ENCODE measurements at regions not wholly inside any gene's neighbourhood (a gene's known extent, or its start where the extent isn't known, plus 50 kb on each side); places are given as distances from the start of the nearest gene placed in this dataset.

DNA sequence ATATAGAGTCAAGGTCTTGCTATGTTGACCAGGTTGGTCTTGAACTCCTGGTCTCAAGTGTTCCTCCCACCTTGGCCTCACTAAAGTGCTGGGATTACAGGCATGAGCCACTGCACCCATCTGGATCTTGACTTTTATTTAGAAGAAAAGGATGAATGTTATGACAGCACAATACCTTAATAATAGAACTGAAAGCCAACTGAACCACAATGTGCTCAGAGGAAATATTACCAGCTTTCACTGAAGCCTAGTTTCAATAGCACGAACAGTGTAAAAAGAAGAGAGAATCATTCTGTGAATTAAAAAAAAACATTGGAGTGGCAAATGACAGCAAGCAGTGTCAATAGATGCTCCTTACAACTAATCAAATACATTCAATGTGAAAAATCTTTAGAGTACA is 239.2 kb upstream of the RMST start:
- H3K4me1 ChIP-seq (ENCODE audit: insufficient read depth, low read length), result no peaks in the 10 kb centered on the region
- WGBS, result 86% methylated on average over 1 of the region's 1 CpG
- no peak overlapping the region for H3K4me3 ChIP-seq (ENCODE audit: low read length)
- H3K9ac ChIP-seq (ENCODE audit: low read depth, low read length), result no peak overlapping the region
- no peaks in the 10 kb centered on the region for H3K27me3 ChIP-seq (ENCODE audit: insufficient read depth, low read length)
- no peaks in the 10 kb centered on the region for H3K36me3 ChIP-seq (ENCODE audit: insufficient read depth, low read length)
- H3K9me3 ChIP-seq (ENCODE audit: insufficient read depth, low read depth, low read length), result no peaks in the 10 kb centered on the region
- no peak overlapping the region for H3K27ac ChIP-seq (ENCODE audit: low read depth, low read length)

DNA sequence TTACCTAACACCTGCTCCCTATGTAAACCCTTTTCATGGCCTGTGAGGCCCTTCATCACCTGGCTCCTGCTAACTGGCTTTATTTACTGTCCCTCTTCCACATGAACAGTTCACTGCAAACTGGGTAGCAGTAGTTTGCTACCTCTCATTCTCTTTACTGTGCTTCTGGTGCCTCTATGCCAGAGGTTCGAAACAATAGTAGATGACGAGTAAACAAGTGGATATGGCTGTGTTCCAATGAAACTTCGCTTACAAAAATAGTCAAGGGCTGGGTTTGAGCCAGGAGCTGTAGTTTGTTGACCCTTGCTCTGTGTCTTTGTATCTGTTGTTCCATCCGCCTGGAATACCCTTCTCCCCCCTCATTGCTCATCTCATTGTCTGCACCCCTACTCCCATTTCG is 233.6 kb upstream of the RMST start:
- no peak overlapping the region for H3K9ac ChIP-seq (ENCODE audit: low read depth, low read length)
- 95% methylated on average over 5 of the region's 5 CpGs for WGBS
- H3K9me3 ChIP-seq (ENCODE audit: insufficient read depth, low read depth, low read length), result peaks cover 1% of the 10 kb centered on the region; the same call in 1 of the 2 replicates
- no peak overlapping the region for H3K27ac ChIP-seq (ENCODE audit: low read depth, low read length)
- no peaks in the 10 kb centered on the region for H3K4me1 ChIP-seq (ENCODE audit: insufficient read depth, low read length)
- no peaks in the 10 kb centered on the region for H3K36me3 ChIP-seq (ENCODE audit: insufficient read depth, low read length)
- no peak overlapping the region for H3K4me3 ChIP-seq (ENCODE audit: low read length)
- H3K27me3 ChIP-seq (ENCODE audit: insufficient read depth, low read length), result no peaks in the 10 kb centered on the region

- Histone ChIP-seq H3K9ac (ENCODE audit: low read depth, low read length) (no peak overlapping the region), H3K4me3 (ENCODE audit: low read length) (no peak overlapping the region), H3K27me3 (ENCODE audit: insufficient read depth, low read length) (no peaks in the 10 kb centered on the region), H3K4me1 (ENCODE audit: insufficient read depth, low read length) (peaks cover 12% of the 10 kb centered on the region), H3K9me3 (ENCODE audit: insufficient read depth, low read depth, low read length) (peaks cover 9% of the 10 kb centered on the region; the same call in 1 of the 2 replicates), H3K36me3 (ENCODE audit: insufficient read depth, low read length) (no peaks in the 10 kb centered on the region), H3K27ac (ENCODE audit: low read depth, low read length) (peak overlapping the region; percentile 39; the same call in 1 of the 2 replicates)
- 75% methylated on average over 10 of the region's 10 CpGs for WGBS
Observed at GRCh38 chr12:97235102-97235501, 227.5 kb upstream of the RMST start.

DNA sequence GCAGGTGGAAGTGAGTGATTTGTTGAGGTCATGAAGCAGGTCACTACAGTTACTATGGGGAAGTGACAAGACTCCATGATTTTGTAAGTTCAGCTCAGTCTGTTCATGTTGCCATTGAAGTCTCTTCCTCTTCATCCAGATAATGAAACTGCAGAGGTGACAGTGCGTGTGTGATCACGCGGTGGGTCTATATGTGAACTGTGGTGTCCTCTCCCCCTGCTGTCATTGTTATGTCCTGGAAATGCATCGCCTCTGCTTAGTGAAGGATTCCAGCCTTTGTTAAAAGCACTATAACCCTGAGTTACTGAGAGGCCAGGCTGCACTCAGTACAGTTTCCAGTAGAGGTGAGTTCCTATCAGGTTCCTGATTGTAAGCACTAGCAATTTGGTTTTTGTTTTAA is 216.2 kb upstream of the RMST start:
- peaks cover 15% of the 10 kb centered on the region for H3K4me1 ChIP-seq (ENCODE audit: insufficient read depth, low read length)
- no peaks in the 10 kb centered on the region for H3K36me3 ChIP-seq (ENCODE audit: insufficient read depth, low read length)
- no peak overlapping the region for H3K4me3 ChIP-seq (ENCODE audit: low read length)
- H3K9me3 ChIP-seq (ENCODE audit: insufficient read depth, low read depth, low read length), result no peaks in the 10 kb centered on the region
- 89% methylated on average over 4 of the region's 4 CpGs for WGBS
- no peak overlapping the region for H3K9ac ChIP-seq (ENCODE audit: low read depth, low read length)
- H3K27ac ChIP-seq (ENCODE audit: low read depth, low read length), result no peak overlapping the region
- no peaks in the 10 kb centered on the region for H3K27me3 ChIP-seq (ENCODE audit: insufficient read depth, low read length)

DNA sequence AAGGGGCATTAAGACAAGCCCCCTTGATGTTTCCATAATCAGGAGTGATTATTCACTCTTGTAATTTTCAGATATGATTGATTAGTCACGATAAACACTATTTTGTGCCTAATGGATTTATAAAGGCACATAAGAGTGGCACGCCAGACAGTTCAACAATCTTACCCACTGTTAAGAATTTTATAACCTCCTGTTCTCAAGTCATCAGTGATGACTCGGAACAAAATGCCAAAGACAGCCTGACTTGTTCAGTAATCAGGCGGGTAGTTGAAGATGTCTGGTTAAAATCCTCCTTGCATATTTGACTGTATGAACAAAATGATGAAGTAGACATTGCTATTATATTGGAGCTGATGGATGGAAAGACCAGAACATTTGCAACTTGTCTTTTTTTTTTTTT is 212.1 kb upstream of the RMST start:
- Histone ChIP-seq H3K4me3 (ENCODE audit: low read length) (no peak overlapping the region), H3K9me3 (ENCODE audit: insufficient read depth, low read depth, low read length) (no peaks in the 10 kb centered on the region), H3K27me3 (ENCODE audit: insufficient read depth, low read length) (no peaks in the 10 kb centered on the region), H3K9ac (ENCODE audit: low read depth, low read length) (no peak overlapping the region), H3K4me1 (ENCODE audit: insufficient read depth, low read length) (peaks cover 42% of the 10 kb centered on the region), H3K36me3 (ENCODE audit: insufficient read depth, low read length) (no peaks in the 10 kb centered on the region), H3K27ac (ENCODE audit: low read depth, low read length) (no peak overlapping the region)
- 89% methylated on average over 4 of the region's 4 CpGs for WGBS

DNA sequence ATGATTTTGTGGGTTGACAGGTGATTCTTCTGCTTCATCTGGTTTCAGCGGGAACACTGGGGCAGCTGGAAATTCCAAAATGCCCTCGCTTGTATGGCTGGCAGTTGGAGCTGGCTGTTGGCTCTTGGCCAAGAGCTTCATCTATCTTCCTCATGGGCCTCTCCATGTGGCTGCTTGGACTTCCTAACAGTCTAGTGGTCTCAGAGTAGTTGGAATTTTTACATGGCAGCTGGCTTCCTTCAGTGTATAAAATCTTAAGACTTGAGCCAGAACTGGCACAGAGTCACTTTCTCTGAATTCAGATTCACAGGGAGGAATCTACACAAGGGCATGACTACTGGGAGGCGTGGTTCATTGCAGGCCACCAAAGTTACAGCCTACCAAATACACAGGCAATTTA is 204.9 kb upstream of the RMST start:
- 94% methylated on average over 3 of the region's 3 CpGs for WGBS
- no peaks in the 10 kb centered on the region for H3K27me3 ChIP-seq (ENCODE audit: insufficient read depth, low read length)
- H3K4me3 ChIP-seq (ENCODE audit: low read length), result no peak overlapping the region
- H3K27ac ChIP-seq (ENCODE audit: low read depth, low read length), result no peak overlapping the region
- H3K9ac ChIP-seq (ENCODE audit: low read depth, low read length), result no peak overlapping the region
- no peaks in the 10 kb centered on the region for H3K36me3 ChIP-seq (ENCODE audit: insufficient read depth, low read length)
- H3K4me1 ChIP-seq (ENCODE audit: insufficient read depth, low read length), result peaks cover 24% of the 10 kb centered on the region
- no peaks in the 10 kb centered on the region for H3K9me3 ChIP-seq (ENCODE audit: insufficient read depth, low read depth, low read length)

DNA sequence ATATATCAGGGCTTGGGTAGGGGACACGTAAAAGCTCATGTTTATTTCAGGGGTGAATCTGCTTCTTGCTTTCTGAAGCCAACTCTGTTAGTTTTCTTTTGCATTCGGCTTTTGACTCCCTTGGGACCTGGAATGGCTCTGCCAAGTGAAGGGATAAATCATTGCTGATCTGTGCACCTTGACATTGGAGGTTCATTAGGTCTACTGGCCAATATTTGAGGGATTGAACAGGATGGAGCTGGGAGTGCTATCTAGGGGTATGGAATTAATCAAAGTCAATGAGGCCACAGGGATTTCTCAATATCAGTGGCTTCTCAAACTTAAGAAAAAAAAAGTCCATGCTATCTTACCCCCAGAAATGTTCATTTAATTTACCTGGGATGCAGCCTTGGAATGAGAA is 203.5 kb upstream of the RMST start:
- Histone ChIP-seq H3K4me1 (ENCODE audit: insufficient read depth, low read length) (peaks cover 15% of the 10 kb centered on the region), H3K9ac (ENCODE audit: low read depth, low read length) (no peak overlapping the region), H3K27ac (ENCODE audit: low read depth, low read length) (no peak overlapping the region), H3K9me3 (ENCODE audit: insufficient read depth, low read depth, low read length) (0 out of 2 replicates have a peak, but pooled peaks cover 4% of the 10 kb centered on the region), H3K4me3 (ENCODE audit: low read length) (no peak overlapping the region), H3K36me3 (ENCODE audit: insufficient read depth, low read length) (no peaks in the 10 kb centered on the region), H3K27me3 (ENCODE audit: insufficient read depth, low read length) (no peaks in the 10 kb centered on the region)
- 97% methylated on average over 2 of the region's 2 CpGs for WGBS

DNA sequence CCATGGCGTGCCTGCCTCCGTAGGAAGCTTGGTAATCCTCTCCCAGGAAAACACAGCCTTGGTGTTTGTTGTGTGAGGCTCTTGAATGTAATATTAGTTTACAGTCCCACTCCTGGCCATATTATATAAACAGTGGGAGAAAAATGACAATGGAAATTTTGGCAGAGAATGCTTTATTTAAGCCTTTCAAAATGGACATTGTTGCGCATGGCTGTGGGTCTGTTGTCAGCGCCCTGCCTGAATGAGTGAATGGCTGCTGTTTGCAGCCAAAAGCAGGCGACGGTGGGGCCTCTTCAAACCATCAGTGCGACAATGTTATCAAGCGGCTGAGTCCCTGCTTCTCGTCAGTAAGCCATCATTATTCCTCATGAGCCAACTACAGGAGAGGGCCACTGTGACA is 201.8 kb upstream of the RMST start:
- 93% methylated on average over 9 of the region's 9 CpGs for WGBS
- Histone ChIP-seq H3K36me3 (ENCODE audit: insufficient read depth, low read length) (no peaks in the 10 kb centered on the region), H3K4me1 (ENCODE audit: insufficient read depth, low read length) (0 out of 2 replicates have a peak, but pooled peaks cover 1% of the 10 kb centered on the region), H3K27me3 (ENCODE audit: insufficient read depth, low read length) (no peaks in the 10 kb centered on the region), H3K4me3 (ENCODE audit: low read length) (no peak overlapping the region), H3K9ac (ENCODE audit: low read depth, low read length) (no peak overlapping the region), H3K27ac (ENCODE audit: low read depth, low read length) (no peak overlapping the region), H3K9me3 (ENCODE audit: insufficient read depth, low read depth, low read length) (0 out of 2 replicates have a peak, but pooled peaks cover 4% of the 10 kb centered on the region)

DNA sequence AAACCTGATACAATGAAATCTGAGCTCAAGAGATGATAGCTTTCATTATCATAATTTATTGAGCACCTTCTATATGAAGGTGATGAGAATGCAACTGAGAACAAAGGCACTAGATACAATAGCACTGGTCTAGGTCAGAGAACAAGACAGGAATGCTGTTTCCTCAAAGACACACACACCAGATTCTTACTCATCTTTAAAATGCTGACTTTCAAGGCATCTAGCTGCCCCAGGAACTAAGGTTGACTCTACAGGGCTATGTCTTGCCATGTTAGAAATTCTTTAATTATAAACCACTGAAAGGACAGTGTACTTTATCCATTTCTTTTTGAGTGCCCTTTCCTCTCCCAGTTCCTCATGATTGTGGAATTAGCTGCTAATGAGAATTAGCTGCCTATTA is 195.4 kb upstream of the RMST start:
- peaks cover 20% of the 10 kb centered on the region; the same call in 1 of the 2 replicates for H3K9me3 ChIP-seq (ENCODE audit: insufficient read depth, low read depth, low read length)
- no peaks in the 10 kb centered on the region for H3K27me3 ChIP-seq (ENCODE audit: insufficient read depth, low read length)
- H3K4me1 ChIP-seq (ENCODE audit: insufficient read depth, low read length), result peaks cover 11% of the 10 kb centered on the region
- no peak overlapping the region for H3K27ac ChIP-seq (ENCODE audit: low read depth, low read length)
- no peaks in the 10 kb centered on the region for H3K36me3 ChIP-seq (ENCODE audit: insufficient read depth, low read length)
- H3K9ac ChIP-seq (ENCODE audit: low read depth, low read length), result no peak overlapping the region
- H3K4me3 ChIP-seq (ENCODE audit: low read length), result no peak overlapping the region

DNA sequence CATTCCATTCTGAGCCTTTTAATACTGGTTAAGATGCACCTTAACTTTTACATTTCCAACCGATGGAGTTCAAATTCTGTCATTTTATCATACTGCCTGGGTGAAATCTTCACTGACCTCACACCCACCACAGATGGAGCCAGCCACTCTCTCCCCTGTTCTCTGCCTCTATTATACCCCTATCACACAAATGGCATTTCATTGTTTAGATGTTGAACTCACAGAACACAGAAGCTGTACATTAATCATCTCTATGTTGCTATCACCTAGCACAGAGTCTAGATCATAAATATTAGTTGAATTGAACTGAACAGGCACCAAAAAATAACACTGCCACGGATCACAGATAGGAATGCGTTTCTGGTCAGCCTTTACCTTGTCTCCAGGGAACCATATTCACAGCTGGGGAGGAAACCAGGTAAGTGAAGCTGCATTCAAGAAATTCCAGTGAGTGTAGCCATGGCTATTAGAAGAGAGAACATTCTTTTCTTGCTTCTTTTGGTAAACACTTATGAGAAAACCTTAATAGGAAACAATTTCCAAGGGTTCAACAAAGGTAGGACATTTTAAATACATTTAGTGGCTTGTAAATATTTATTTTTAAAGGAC is 194.9 kb upstream of the RMST start:
- Histone ChIP-seq H3K4me3 (ENCODE audit: low read length) (no peak overlapping the region), H3K36me3 (ENCODE audit: insufficient read depth, low read length) (no peaks in the 10 kb centered on the region), H3K4me1 (ENCODE audit: insufficient read depth, low read length) (peaks cover 11% of the 10 kb centered on the region), H3K27ac (ENCODE audit: low read depth, low read length) (no peak overlapping the region), H3K9me3 (ENCODE audit: insufficient read depth, low read depth, low read length) (peaks cover 25% of the 10 kb centered on the region; the same call in 1 of the 2 replicates), H3K27me3 (ENCODE audit: insufficient read depth, low read length) (no peaks in the 10 kb centered on the region), H3K9ac (ENCODE audit: low read depth, low read length) (no peak overlapping the region)
- WGBS, result 81% methylated on average over 3 of the region's 3 CpGs

GRCh38 chr12:97272471-97272870 is 190.1 kb upstream of the RMST start:
- no peak overlapping the region for H3K4me3 ChIP-seq (ENCODE audit: low read length)
- peaks cover 35% of the 10 kb centered on the region for H3K4me1 ChIP-seq (ENCODE audit: insufficient read depth, low read length)
- H3K9me3 ChIP-seq (ENCODE audit: insufficient read depth, low read depth, low read length), result peaks cover 21% of the 10 kb centered on the region; the same call in 1 of the 2 replicates
- no peak overlapping the region for H3K27ac ChIP-seq (ENCODE audit: low read depth, low read length)
- H3K27me3 ChIP-seq (ENCODE audit: insufficient read depth, low read length), result no peaks in the 10 kb centered on the region
- H3K36me3 ChIP-seq (ENCODE audit: insufficient read depth, low read length), result no peaks in the 10 kb centered on the region
- H3K9ac ChIP-seq (ENCODE audit: low read depth, low read length), result no peak overlapping the region

DNA sequence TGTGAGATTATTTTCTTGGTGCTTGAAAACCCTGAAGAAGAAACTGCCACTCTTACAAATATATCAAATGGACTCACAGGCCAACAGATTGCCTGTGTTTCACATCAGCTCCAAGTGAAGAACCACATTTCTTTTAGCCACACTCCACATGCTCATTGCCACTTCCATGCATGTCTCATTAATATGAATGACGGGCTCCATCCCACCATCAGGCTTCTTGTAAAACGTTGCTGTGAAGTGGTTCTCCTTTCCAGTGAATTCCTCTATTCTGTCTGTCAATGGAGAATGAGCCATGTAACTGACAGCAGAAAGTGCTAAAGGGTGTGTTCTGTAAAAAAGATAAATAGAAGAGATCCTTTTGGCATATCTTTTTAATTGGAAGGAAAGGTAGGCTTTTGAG is 188.2 kb upstream of the RMST start:
- 83% methylated on average over 2 of the region's 2 CpGs for WGBS
- Histone ChIP-seq H3K4me3 (ENCODE audit: low read length) (no peak overlapping the region), H3K36me3 (ENCODE audit: insufficient read depth, low read length) (no peaks in the 10 kb centered on the region), H3K9me3 (ENCODE audit: insufficient read depth, low read depth, low read length) (peaks cover 18% of the 10 kb centered on the region; the same call in 1 of the 2 replicates), H3K9ac (ENCODE audit: low read depth, low read length) (no peak overlapping the region), H3K4me1 (ENCODE audit: insufficient read depth, low read length) (peaks cover 27% of the 10 kb centered on the region), H3K27me3 (ENCODE audit: insufficient read depth, low read length) (no peaks in the 10 kb centered on the region), H3K27ac (ENCODE audit: low read depth, low read length) (no peak overlapping the region)

Measured in HUES64 (cell line).